GM21515 (cell line): ENCODE measurements at regions not wholly inside any gene's neighbourhood (a gene's known extent, or its start where the extent isn't known, plus 50 kb on each side); places are given as distances from the start of the nearest gene placed in this dataset.
"Not testable (repeated sequence)": the region's sequence is repeated elsewhere in the genome, so short reads cannot be mapped to it uniquely, and the experiment has no call there.

ENCODE experiments used
- ATAC-seq: cut with Tn5 transposase; IDR thresholded peaks from one replicate; pipeline ENCODE4 v1.9.1; 2021; ENCODE audit not compliant: unreplicated experiment

DNA sequence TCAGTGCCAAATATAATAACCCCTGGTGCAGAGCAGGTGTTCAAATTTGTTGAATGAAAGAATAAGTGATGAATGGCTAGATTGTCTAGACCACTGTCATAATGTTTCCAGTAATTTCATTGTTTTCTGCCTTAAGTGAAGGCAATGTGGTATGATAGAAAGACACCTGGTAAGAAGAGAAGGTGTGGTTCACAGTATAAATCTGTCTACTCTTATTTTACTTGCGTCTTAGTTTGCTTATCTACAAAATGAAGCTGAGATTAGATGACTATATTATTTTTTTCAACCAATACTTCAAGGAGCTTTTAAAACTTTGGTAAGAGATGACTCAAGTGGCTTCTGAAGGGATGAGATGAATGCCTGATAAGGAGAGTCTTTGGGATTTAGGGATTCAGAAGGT lies 788.4 kb downstream of the EPHA4 start:
- no peak for ATAC-seq

DNA sequence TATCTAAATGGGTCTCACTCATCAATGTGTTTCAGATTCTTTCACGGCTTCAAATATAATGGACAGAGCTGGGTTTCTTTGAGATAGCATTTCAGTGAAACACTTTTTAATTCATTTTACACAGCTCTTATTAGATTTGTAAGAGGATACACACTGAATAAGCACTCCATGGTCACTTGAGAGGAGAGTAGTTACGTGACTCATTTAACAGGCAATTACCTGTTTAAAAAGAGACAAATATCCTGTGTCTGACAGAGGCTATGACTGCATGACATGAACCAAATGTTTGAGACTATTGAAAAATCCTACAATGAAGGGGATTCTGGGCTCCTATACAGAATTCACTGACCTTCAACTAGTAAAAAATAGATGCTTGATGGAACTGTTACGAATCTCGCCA lies 786.9 kb downstream of the EPHA4 start:
- ATAC-seq: no peak

DNA sequence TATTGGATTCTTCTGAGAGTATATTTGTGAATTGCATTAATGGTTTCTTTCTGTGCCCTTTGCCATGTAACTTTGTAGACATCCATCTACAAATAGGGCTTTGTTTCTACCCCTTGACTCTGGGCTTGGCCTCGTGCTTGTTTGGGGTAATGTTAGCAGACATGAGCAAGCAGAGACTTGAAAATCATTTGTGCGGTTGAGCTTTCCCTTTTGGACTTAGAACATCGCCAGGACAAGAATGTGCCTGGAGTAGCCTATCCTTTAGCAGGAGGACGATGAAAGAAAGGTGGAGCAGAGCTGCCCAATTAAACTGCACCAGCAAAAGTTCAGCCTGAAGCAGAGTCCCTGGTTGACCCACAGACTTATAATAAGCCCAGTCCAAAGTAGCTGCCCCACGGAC lies 785.9 kb downstream of the EPHA4 start:
- no peak for ATAC-seq

DNA sequence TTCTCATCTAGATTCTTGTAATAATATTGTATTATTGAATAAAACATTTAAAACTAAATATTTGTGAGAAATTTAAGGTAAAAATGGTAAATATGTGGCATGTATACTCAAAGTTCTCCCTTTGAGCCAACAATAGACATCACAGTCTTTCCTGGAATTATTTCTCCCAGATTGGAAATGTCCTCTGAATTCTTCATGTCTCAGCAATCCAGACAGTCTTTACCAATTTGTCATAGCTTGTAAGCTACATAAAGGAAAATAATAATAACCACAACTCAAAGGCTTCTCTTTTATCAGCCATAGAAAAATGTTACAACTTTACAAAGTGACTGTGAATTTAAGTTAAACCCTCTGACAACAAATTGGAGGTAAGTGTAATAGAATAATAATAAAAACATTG lies 784.9 kb downstream of the EPHA4 start:
- no peak for ATAC-seq

DNA sequence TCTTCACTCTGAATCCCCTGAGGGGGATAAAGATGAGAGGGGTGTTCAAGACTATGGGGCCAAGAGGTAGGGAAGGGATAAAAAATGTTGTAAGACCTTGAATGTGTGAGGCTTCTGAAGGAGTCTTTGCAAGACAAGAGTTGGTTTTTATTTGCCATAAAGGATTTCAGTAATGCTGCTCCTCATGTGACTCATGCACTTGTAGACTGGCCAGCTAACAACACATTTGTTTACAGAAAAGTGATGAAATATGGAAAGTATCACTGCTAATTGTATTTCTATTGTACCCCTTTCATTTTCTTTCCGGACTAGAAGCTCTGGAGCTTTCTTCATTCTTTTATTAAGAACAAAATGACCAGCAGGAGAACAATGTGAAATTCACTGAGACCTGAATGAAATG lies 782.1 kb downstream of the EPHA4 start:
- ATAC-seq: no peak

DNA sequence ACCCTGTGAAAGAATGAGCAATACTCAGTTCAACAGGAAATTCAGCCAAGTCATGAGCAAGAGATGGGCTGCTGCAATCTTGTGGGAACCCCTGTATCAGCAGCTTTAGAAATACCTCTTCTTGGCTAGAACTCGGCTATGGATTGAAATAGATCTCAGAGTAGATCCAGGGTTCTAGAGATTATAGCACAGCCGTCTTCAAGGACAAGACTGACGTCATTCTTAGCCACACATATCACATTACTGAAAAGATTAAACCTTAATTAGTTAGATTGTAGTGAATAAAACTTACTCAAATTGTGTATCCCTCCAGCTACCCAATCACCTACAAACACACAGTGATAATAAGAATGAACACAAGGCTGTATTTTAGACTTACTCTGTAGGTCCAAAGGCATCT lies 776.4 kb downstream of the EPHA4 start:
- no peak for ATAC-seq

DNA sequence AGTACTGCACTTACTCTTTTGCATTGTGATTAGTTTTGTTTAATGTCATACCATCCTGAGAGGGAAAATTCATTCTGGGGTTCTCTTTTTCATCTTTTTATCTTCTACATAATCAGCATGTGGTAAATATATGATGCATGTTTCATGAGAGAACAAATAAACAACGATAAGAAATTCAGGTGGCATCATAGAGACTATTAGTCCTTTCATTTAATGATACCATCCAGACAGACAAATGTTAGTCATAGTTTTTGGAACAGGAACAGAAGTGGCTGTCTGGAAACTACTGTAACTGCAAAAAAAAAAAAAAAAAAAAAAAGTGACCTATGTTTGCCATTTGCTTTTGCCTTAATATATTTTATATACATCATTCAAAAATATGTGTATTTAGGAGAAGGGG lies 761.0 kb downstream of the EPHA4 start:
- no peak for ATAC-seq

DNA sequence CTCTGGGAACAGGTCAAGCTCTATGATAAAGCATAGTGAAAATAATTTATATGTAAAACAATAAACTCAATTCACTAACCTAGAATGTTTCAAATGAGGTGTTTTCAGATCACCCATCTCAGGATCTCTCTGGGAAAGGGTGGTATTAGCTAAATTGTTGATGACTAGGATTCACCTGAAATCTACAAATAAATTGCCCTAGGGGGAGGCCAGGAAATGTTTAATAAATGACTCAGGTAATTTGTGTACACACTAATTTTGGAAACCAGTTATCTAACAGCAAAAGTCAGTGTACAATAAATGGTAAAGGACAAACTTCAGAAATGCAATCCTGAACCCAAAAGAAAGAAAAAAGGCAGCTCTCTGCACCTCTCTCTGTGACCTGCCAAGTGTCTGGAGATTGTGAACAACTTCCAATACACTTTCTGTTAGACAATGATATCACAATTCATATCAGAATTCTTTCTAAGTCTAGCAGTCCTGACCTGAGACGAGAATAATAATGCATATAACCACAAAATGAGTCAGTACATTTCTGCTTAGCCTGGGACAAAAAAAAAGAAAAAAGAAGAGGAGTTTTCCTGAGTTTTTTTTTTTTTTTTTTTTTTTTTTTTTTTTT lies 760.0 kb downstream of the EPHA4 start:
- ATAC-seq: no peak

DNA sequence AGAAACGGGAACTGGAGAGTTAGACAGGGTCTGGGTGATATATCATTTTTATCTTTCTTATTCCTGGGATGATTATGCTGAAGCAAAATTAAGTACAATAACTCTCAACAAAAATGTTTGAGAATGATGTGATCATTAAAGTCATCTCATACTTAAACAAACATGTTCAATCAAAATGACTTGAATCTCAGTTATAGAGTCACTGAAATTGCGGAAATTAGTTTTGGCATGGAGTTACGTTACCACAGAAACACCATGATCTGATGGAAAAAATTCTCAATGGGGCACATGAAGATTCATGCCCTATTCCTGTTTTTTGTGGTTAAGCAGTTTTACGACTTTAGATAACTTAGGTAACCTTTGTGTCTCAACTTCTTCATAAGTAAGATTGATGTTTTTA lies 757.7 kb downstream of the EPHA4 start:
- no peak for ATAC-seq

DNA sequence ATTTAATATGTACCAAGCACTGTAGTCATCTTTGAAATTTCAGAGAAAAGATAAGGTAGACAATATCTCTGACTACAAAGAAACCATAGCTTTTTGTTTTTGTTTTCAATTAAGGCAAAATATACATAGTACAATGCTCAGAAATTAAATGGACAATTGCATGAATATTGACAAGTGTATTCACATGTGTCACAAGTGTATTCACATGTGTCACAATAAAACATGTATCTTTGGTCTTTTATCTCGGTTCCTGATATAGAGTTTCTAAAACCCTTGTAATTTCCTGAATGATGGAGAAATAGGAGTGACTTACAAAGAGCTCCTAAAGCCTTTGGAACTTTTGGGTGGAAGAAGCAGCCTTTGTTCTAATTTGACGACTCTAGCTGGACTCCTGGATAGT lies 756.4 kb downstream of the EPHA4 start:
- no peak for ATAC-seq

DNA sequence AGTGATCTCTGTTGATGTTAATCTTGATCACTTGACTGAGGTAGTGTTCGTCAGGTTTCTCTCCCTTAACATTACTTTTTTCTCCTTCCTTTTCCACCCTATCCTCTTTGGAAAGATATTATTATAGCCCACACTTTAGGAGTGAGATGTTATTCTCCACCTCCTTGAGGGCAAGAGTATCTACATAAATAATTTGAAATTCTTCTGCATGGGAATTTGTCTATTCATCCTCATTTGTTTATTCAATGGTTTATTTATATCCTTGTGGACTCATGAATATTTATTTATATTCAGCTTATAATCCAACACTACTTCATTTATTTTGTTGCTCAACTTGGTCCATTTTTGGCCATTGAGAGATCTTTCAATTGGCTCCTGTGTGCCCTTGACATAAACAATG lies 750.4 kb downstream of the EPHA4 start:
- ATAC-seq: no peak

DNA sequence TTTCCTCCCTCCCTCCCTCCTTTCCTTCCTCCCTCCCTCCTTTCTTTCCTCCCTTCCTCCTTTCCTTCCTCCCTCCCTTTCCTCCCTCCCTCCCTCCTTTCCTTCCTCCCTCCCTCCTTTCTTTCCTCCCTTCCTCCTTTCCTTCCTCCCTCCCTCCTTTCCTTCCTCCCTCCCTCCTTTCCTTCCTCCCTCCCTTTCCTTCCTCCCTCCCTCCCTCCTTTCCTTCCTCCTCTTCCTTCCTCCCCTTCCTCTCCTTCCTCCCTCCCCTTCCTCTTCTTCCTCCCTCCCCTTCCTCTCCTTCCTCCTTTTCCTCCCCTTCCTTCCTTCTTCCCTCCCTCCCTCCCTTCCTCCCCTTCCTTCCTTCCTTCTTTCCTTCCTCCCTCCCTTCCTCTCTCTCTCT lies 748.5 kb downstream of the EPHA4 start:
- ATAC-seq: not testable (repeated sequence)

DNA sequence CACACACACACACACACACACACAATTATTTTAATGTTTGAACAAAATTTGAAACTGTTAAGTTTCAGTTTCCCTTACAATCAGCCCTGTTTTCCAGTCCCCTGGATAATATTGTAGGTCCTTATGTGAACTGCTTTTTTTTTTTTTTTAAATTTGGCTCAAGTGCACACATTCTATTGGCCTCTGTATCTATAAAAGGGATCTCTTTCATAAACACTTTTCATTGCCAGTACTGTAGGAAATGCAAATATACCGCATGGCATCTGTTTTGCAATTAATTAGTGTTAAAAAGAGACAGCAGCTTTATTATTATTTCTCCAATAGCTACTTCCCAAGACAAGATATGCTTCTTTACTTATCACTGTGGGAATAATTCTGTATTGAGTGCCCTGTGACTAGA lies 738.7 kb downstream of the EPHA4 start:
- ATAC-seq: no peak

DNA sequence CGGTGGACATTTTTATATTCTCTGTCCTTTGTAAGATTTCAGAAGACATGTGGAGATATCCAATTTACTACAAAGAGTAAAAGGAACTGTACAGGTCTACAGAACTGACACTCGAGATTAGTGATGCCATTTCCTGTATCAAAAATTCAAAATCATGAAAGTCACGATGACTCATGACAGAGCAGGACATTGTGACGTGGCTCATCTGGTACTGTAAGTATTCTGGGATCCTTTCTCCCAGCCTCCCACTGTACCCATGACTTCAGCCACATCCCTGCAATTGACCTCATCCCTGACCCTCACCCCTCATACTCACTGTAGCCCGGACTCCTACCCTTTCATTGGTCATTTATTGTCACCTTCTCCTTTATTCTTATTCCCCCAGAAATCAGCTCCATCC lies 736.5 kb downstream of the EPHA4 start:
- ATAC-seq: no peak

DNA sequence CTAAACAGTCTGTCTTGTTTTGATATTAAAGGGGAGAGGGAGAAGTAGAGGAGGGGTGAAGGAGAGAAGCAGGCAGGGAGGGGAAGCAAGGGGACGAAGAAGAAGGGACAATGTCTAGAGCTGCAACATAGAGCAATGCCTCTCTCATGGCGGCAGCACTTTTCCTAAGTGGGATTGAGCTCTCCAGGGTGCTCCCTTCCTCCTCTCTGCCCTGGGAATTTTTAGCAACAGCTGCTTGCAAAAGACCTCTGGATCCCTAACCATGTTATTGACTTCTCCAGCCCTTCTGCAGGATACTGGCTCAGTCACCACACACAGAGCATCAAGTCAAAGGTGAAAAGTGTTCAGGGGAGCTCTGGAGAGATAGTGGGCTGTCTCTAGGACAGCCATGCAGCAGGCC lies 734.9 kb downstream of the EPHA4 start:
- ATAC-seq: no peak

DNA sequence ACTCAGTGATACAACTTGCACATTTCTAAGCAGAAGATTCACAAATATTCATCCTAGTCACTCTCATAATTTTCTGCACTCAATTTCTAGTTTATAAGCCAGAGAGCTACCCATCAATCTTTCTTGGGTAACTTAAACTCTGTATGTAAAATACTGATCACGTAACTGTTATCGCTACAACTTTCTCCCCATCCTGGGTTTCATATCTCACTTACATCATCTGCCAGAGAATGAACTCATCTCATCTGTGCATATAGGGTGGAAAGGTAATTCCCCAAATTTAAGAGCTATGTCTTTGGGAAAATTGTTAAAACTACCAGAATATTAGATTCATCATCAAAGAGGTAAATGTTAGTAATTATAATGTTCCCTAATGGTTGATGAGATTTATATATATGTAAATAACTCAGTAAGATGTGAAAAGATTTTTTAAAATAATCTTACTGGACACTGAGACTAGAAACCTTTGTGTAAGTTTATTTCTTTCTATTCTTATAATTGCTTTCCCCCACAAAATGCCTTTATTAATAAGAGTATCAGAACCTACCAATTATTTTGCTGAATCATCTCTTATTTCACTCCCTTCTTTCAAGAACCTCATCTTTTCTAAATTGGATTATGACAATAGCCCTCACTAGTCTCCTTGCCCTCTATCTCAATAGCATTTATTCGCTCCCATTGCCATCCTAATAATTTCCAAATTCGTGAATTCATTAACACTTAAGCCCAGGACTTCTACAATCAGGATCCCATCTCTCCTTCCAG lies 729.0 kb downstream of the EPHA4 start:
- no peak for ATAC-seq

DNA sequence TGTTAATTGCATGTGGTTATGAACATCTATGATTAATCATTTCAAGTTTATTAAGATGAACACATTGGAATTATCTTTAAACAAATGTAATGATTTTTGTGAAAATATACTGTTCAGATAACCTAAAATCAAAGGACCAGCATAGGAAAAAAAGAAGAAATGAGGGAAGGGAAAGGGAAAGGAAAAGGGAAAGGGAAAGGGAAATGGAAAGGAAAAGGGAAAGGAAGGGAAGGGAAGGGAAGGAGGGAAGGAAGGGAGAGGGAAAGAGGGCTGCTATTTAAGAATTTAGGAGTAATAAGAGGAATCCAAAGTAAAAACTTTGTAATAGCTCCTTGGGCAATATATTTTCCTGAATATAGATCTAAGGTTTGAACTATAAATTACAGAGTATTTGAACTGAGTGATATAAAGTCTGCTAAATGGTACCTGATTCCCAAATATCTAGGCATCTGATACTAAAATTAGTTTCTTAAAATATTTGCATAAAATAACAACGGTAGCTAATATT lies 726.3 kb downstream of the EPHA4 start:
- ATAC-seq: no peak

DNA sequence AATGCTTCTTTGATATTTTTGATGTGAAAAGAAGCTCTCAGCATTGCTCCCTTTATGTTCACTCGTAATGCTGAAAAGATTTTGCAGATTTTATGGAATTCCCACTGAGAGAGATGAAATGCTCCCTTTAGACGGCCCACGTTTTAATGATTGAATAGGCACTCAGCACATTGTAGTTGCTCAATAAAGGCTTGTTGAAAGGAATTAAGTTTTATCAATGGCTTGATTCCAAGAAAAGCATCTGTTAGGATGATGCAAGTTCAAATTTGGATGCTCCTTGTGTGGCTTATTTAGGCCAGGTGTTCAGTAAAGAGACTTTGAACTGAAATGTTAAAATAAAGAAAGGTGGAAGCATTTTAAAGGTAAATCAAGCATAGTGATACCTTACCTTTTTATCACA lies 725.1 kb downstream of the EPHA4 start:
- ATAC-seq: no peak

DNA sequence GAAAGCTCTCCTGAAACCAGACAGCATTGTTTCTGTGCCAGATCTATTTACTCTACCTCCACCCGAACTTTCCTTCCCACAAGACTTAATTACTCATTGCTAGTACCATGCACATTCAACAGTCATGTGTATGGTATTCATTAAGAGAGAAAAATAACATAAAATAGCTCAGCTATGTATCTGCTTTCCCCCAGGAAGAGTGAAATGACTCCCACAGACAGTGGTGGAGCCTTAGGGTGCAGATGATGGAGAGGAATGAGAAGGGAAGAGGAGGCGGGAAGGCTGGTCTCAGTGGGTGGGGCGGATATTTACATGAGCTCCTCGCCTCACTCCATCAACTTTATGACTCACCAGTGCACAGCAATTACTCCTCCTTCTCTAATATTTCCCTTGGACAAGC lies 724.5 kb downstream of the EPHA4 start:
- ATAC-seq: no peak

DNA sequence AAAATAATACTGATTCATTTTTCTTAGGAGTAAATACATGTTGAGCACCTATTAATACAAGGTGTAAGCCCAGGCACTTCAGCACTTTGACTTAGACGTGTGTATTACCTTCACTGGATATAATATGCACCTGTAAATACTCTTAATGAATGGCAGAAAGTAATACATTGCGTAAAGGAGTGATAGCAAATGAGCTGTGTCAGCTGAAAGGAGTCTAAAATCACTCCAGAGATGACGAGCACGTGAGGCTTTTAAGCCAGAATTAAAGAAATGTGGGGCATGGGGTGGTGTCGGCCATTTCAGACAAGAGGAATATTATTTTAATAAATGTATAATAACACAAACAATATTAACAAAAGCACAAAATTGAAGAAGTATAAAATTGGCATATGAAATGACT lies 722.7 kb downstream of the EPHA4 start:
- ATAC-seq: no peak

DNA sequence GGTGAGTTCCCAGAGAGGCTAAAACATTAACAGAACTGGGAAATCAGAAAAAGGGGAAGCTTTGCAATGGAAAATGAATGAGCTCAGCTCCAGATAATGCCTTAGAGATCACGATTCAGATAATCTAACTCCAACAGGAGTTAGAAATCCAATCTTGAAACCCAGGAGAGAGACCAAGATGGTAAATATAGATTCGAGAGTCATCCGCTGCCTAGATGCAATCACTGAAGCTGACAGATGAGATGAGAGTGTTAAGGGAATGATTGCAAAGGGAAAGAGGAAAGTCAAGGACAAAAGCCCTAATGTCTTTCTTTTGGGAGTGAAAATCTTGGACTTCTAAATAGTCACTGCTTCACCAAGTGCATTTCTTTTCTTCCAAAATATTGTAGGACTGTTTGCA lies 722.0 kb downstream of the EPHA4 start:
- ATAC-seq: no peak

DNA sequence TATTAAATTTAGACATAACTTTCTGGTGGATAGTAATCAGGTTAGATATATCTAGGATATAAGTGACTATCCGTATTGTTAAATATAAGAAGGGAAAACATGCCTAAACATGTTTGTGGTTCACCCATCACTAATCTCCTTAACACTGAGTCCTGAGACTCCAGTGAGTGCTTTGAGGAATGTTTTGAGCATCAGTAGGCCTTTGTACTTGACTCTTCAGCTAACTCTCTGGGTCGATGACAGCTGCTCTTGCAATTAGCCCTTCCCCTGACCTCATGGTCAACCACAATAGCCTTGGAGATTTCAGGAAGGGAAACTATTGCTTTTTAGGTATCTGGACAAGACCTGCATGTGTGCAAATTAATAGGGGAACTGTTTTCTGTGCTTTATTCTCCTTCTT lies 716.8 kb downstream of the EPHA4 start:
- ATAC-seq: no peak

DNA sequence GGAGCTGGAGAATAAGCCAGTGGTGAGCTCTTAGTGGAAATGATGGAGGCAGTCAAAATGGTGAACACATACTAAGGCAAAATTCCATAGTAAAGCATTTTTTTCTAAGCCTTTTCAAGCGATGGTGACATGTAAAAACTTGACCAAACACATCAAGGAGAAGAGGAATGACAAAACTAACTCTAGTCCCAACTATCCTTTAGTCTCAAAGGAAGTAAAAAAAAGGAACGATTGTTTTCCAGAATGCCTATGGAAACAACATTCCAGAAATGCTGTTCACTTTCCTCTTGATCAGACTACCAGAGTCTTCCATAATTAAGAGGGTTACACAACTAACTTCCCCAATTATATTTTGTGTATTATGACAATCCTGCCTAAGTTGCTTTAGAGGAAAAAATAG lies 715.6 kb downstream of the EPHA4 start:
- no peak for ATAC-seq
